CD4-positive, alpha-beta memory T cell (primary cell): ENCODE measurements at regions not wholly inside any gene's neighbourhood (a gene's known extent, or its start where the extent isn't known, plus 50 kb on each side); places are given as distances from the start of the nearest gene placed in this dataset.

Source experiments
- CTCF ChIA-PET: fragments of 350-600 bp; sonication (Branson Sonifier 250); formaldehyde crosslinking; loops from one replicate; lab custom pipeline; 2021; ENCODE audit warnings: inconsistent platforms; ENCODE audit not compliant: partially characterized antibody; lab: Charles Lee
- POLR2A ChIA-PET: fragments of 350-600 bp; sonication (Branson Sonifier 250); formaldehyde crosslinking; loops from one replicate; lab custom pipeline; 2021; ENCODE audit not compliant: partially characterized antibody; lab: Charles Lee
- DNase-seq, 5 donors: peaks; one replicate each; pipeline versions ENCODE4 v3.0.0 to v3.0.0-alpha.2; 2020 to 2022; ENCODE audit warnings: mixed read lengths in 1 of 5
- H3K27ac ChIP-seq: one replicate; pipeline ENCODE4 v1.7.0; 2013; ENCODE audit warnings: low read depth, low read length
- H3K27me3 ChIP-seq: 2 replicates; pipeline ENCODE4 v1.7.0; 2013; ENCODE audit warnings: mild to moderate bottlenecking, low read length, moderate library complexity; ENCODE audit not compliant: insufficient read depth
- H3K36me3 ChIP-seq: 2 replicates; pipeline ENCODE4 v1.7.0; 2013; ENCODE audit warnings: mild to moderate bottlenecking, low read length, moderate library complexity; ENCODE audit not compliant: insufficient read depth
- H3K4me1 ChIP-seq: 2 replicates; pipeline ENCODE4 v1.7.0; 2013; ENCODE audit warnings: mild to moderate bottlenecking, low read length, moderate library complexity; ENCODE audit not compliant: insufficient read depth
- H3K4me3 ChIP-seq, 2 donors: one replicate each; pipeline ENCODE4 v1.7.0; 2013; ENCODE audit warnings: low read length in 2 of 2, mild to moderate bottlenecking in 1 of 2
- H3K9me3 ChIP-seq, 2 donors: one replicate each; pipeline ENCODE4 v1.7.0; 2013; ENCODE audit warnings: low read length in 2 of 2, control low read depth in 1 of 2; ENCODE audit not compliant: control insufficient read depth in 1 of 2
- H3K27ac Mint-ChIP-seq, 7 donors: one replicate each; pipeline ENCODE4 v1.8.0; 2020 to 2021; ENCODE audit warnings: mixed read lengths in 7 of 7, mild to moderate bottlenecking in 6 of 7, inconsistent platforms in 3 of 7, moderate library complexity in 3 of 7
- H3K27me3 Mint-ChIP-seq, 2 donors: one replicate each; pipeline ENCODE4 v1.8.0; 2020 to 2021; ENCODE audit warnings: mixed read lengths in 2 of 2
- H3K36me3 Mint-ChIP-seq, 2 donors: one replicate each; pipeline ENCODE4 v1.8.0; 2020 to 2021; ENCODE audit warnings: mixed read lengths in 2 of 2, inconsistent platforms in 1 of 2, mild to moderate bottlenecking in 1 of 2
- H3K4me1 Mint-ChIP-seq, 4 donors: one replicate each; pipeline ENCODE4 v1.8.0; 2020 to 2021; ENCODE audit warnings: mixed read lengths in 4 of 4, mild to moderate bottlenecking in 1 of 4
- H3K4me3 Mint-ChIP-seq, 8 donors: one replicate each; pipeline ENCODE4 v1.8.0; 2020 to 2021; ENCODE audit warnings: mixed read lengths in 8 of 8, mild to moderate bottlenecking in 7 of 8, moderate library complexity in 6 of 8, inconsistent platforms in 3 of 8
- H3K9me3 Mint-ChIP-seq, 8 donors: one replicate each; pipeline ENCODE4 v1.8.0; 2020 to 2021; ENCODE audit warnings: mixed read lengths in 8 of 8, mild to moderate bottlenecking in 5 of 8, inconsistent platforms in 3 of 8, moderate library complexity in 1 of 8
- intact Hi-C: fragments of 100-400 bp; cut with micrococcal nuclease; formaldehyde crosslinking; loops from one replicate; pipeline ENCODE4 v1.15.1; 2023

GRCh38 chr12:125381373-125381772, 316.1 kb downstream of the AACS start:
- no peak for DNase-seq
- Histone ChIP-seq H3K9me3 (no peaks in the 10 kb centered on the region), H3K27ac (no peak overlapping the region), H3K27me3 (no peaks in the 10 kb centered on the region), H3K4me1 (no peaks in the 10 kb centered on the region), H3K4me3 (no peak overlapping the region), H3K36me3 (no peaks in the 10 kb centered on the region)
- Mint-ChIP-seq H3K27me3 (peaks cover 2 to 6% of the 10 kb centered on the region in 2 donors), H3K27ac (no peak overlapping the region), H3K36me3 (no peaks in the 10 kb centered on the region), H3K4me1 (no peaks in the 10 kb centered on the region), H3K9me3 (peaks cover 0 to 3% (median 0%) of the 10 kb centered on the region in 8 donors), H3K4me3 (no peak overlapping the region)
- intact Hi-C loops: no loop called here
- CTCF ChIA-PET: no interaction called here
- POLR2A ChIA-PET: no interaction called here

GRCh38 chr12:125382926-125383325, 317.7 kb downstream of the AACS start:
- H3K27ac Mint-ChIP-seq: no peak overlapping the region
- no peaks in the 10 kb centered on the region for H3K36me3 ChIP-seq
- H3K4me3 Mint-ChIP-seq: no peak overlapping the region
- H3K4me1 Mint-ChIP-seq: no peaks in the 10 kb centered on the region
- H3K4me1 ChIP-seq: no peaks in the 10 kb centered on the region
- DNase-seq: no peak
- POLR2A ChIA-PET: no interaction called here
- H3K27me3 ChIP-seq: no peaks in the 10 kb centered on the region
- no peak overlapping the region for H3K4me3 ChIP-seq
- intact Hi-C loops: no loop called here
- H3K27me3 Mint-ChIP-seq: peaks cover under 1 to 7% of the 10 kb centered on the region in 2 donors
- H3K27ac ChIP-seq: no peak overlapping the region
- H3K9me3 Mint-ChIP-seq: peaks cover 0 to 3% (median 0%) of the 10 kb centered on the region in 8 donors
- CTCF ChIA-PET: interaction anchor here (1.4 kb wide), 1 partner anchor 8 kb away, joined by 3 read pairs; no protein-coding TSS in a partner anchor
- H3K36me3 Mint-ChIP-seq: no peaks in the 10 kb centered on the region
- no peaks in the 10 kb centered on the region for H3K9me3 ChIP-seq

- Mint-ChIP-seq H3K27ac (no peak overlapping the region), H3K36me3 (no peaks in the 10 kb centered on the region), H3K9me3 (no peaks in the 10 kb centered on the region), H3K27me3 (peaks cover 0 to 4% of the 10 kb centered on the region in 2 donors), H3K4me3 (no peak overlapping the region), H3K4me1 (no peaks in the 10 kb centered on the region)
- Histone ChIP-seq H3K4me1 (no peaks in the 10 kb centered on the region), H3K27ac (no peak overlapping the region), H3K27me3 (no peaks in the 10 kb centered on the region), H3K9me3 (no peaks in the 10 kb centered on the region), H3K4me3 (no peak overlapping the region), H3K36me3 (no peaks in the 10 kb centered on the region)
- intact Hi-C loops: no loop called here
- ChIA-PET CTCF (no interaction called here), POLR2A (no interaction called here)
- no peak for DNase-seq
Measured at GRCh38 chr12:125386652-125387051, 321.4 kb downstream of the AACS start.

GRCh38 chr12:125387206-125387605, 322.0 kb downstream of the AACS start:
- no peak overlapping the region for H3K4me3 ChIP-seq
- no peaks in the 10 kb centered on the region for H3K27me3 ChIP-seq
- DNase-seq: no peak
- H3K27ac ChIP-seq: no peak overlapping the region
- no peak overlapping the region for H3K27ac Mint-ChIP-seq
- no peaks in the 10 kb centered on the region for H3K9me3 ChIP-seq
- no peak overlapping the region for H3K4me3 Mint-ChIP-seq
- no peaks in the 10 kb centered on the region for H3K4me1 Mint-ChIP-seq
- no peaks in the 10 kb centered on the region for H3K36me3 Mint-ChIP-seq
- H3K27me3 Mint-ChIP-seq: peaks cover 0 to 4% of the 10 kb centered on the region in 2 donors
- H3K4me1 ChIP-seq: no peaks in the 10 kb centered on the region
- no peaks in the 10 kb centered on the region for H3K36me3 ChIP-seq
- ChIA-PET POLR2A (no interaction called here), CTCF (no interaction called here)
- H3K9me3 Mint-ChIP-seq: no peaks in the 10 kb centered on the region
- intact Hi-C loops: no loop called here

GRCh38 chr12:125389061-125389697, 323.9 kb downstream of the AACS start:
- CTCF ChIA-PET: interaction anchor here (0.8 to 1.0 kb wide), 2 partner anchors 11 to 25 kb away, joined by 3 read pairs; no protein-coding TSS in a partner anchor

GRCh38 chr12:125393569-125393968, 328.3 kb downstream of the AACS start:
- no peak overlapping the region for H3K27ac Mint-ChIP-seq
- intact Hi-C loops: no loop called here
- no peaks in the 10 kb centered on the region for H3K27me3 Mint-ChIP-seq
- no peak for DNase-seq
- Histone ChIP-seq H3K4me3 (no peak overlapping the region), H3K36me3 (no peaks in the 10 kb centered on the region), H3K27me3 (no peaks in the 10 kb centered on the region), H3K27ac (no peak overlapping the region), H3K9me3 (no peaks in the 10 kb centered on the region), H3K4me1 (no peaks in the 10 kb centered on the region)
- ChIA-PET CTCF (no interaction called here), POLR2A (no interaction called here)
- H3K36me3 Mint-ChIP-seq: no peaks in the 10 kb centered on the region
- no peaks in the 10 kb centered on the region for H3K4me1 Mint-ChIP-seq
- no peak overlapping the region for H3K4me3 Mint-ChIP-seq
- peaks cover 0 to 8% (median 1%) of the 10 kb centered on the region in 8 donors for H3K9me3 Mint-ChIP-seq

More at GRCh38 chr12:125389061-125389697, 323.9 kb downstream of the AACS start:
- Mint-ChIP-seq H3K4me3 (no peak overlapping the region), H3K9me3 (peaks cover 0 to 4% (median 0%) of the 10 kb centered on the region in 8 donors), H3K27me3 (peaks cover 0 to 4% of the 10 kb centered on the region in 2 donors), H3K4me1 (no peaks in the 10 kb centered on the region), H3K27ac (no peak overlapping the region), H3K36me3 (no peaks in the 10 kb centered on the region)
- H3K27me3 ChIP-seq: no peaks in the 10 kb centered on the region
- POLR2A ChIA-PET: no interaction called here
- no peaks in the 10 kb centered on the region for H3K36me3 ChIP-seq
- H3K9me3 ChIP-seq: no peaks in the 10 kb centered on the region
- intact Hi-C loops: no loop called here
- H3K27ac ChIP-seq: no peak overlapping the region
- H3K4me3 ChIP-seq: no peak overlapping the region
- H3K4me1 ChIP-seq: no peaks in the 10 kb centered on the region
- DNase-seq: no peak

- H3K27me3 Mint-ChIP-seq: peaks cover 2 to 3% of the 10 kb centered on the region in 2 donors
- ChIA-PET POLR2A (no interaction called here), CTCF (no interaction called here)
- H3K27ac Mint-ChIP-seq: no peak overlapping the region
- Histone ChIP-seq H3K27me3 (no peaks in the 10 kb centered on the region), H3K36me3 (no peaks in the 10 kb centered on the region), H3K4me3 (no peak overlapping the region), H3K9me3 (no peaks in the 10 kb centered on the region), H3K4me1 (no peaks in the 10 kb centered on the region), H3K27ac (no peak overlapping the region)
- no peak overlapping the region for H3K4me3 Mint-ChIP-seq
- no peak for DNase-seq
- intact Hi-C loops: no loop called here
- H3K36me3 Mint-ChIP-seq: no peaks in the 10 kb centered on the region
- H3K9me3 Mint-ChIP-seq: peaks cover 0 to 8% (median 1%) of the 10 kb centered on the region in 8 donors
- H3K4me1 Mint-ChIP-seq: no peaks in the 10 kb centered on the region
Measured at GRCh38 chr12:125395583-125396215, 330.5 kb downstream of the AACS start.
